ENCODE measurements at regions not wholly inside any gene's neighbourhood (a gene's known extent, or its start where the extent isn't known, plus 50 kb on each side); places are given as distances from the start of the nearest gene placed in this dataset.

DNA sequence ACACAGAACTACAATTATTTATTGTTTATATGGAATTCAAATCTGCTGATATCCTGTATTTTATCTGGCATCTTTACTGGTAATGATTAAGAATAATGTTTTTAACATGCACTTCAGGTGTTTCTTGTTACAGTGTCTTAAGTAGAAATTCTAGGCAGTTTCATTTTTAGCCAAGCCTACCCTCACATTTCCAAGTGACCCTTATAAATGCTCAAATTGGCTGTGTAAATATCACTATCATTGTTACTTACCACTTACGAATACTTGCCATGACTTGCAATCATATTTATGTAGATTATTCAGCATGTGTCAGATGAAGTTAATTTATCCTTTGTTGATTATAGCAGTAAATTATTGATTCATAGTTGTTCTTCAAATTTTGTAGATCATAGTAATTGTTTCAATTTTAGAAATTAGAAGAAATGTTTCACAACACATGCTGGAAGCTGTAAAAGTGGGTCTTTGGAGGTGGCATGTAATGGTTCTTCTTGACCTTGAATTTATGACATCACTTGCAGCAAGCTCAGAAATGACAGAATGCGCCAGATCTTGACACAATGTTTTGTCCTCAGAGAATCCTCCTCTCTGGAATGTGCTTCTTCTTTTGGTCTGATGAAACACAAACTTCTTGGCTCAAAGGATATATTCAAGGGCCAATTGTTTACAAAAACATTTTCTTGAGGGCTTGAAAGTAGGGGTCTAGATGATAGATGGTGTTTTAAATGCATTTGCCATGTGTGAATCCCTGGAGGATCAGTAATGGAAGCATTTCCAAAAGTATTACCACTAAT lies 471.8 kb downstream of the COL12A1 start (continued):
- TF ChIP-seq, protein P1, sequence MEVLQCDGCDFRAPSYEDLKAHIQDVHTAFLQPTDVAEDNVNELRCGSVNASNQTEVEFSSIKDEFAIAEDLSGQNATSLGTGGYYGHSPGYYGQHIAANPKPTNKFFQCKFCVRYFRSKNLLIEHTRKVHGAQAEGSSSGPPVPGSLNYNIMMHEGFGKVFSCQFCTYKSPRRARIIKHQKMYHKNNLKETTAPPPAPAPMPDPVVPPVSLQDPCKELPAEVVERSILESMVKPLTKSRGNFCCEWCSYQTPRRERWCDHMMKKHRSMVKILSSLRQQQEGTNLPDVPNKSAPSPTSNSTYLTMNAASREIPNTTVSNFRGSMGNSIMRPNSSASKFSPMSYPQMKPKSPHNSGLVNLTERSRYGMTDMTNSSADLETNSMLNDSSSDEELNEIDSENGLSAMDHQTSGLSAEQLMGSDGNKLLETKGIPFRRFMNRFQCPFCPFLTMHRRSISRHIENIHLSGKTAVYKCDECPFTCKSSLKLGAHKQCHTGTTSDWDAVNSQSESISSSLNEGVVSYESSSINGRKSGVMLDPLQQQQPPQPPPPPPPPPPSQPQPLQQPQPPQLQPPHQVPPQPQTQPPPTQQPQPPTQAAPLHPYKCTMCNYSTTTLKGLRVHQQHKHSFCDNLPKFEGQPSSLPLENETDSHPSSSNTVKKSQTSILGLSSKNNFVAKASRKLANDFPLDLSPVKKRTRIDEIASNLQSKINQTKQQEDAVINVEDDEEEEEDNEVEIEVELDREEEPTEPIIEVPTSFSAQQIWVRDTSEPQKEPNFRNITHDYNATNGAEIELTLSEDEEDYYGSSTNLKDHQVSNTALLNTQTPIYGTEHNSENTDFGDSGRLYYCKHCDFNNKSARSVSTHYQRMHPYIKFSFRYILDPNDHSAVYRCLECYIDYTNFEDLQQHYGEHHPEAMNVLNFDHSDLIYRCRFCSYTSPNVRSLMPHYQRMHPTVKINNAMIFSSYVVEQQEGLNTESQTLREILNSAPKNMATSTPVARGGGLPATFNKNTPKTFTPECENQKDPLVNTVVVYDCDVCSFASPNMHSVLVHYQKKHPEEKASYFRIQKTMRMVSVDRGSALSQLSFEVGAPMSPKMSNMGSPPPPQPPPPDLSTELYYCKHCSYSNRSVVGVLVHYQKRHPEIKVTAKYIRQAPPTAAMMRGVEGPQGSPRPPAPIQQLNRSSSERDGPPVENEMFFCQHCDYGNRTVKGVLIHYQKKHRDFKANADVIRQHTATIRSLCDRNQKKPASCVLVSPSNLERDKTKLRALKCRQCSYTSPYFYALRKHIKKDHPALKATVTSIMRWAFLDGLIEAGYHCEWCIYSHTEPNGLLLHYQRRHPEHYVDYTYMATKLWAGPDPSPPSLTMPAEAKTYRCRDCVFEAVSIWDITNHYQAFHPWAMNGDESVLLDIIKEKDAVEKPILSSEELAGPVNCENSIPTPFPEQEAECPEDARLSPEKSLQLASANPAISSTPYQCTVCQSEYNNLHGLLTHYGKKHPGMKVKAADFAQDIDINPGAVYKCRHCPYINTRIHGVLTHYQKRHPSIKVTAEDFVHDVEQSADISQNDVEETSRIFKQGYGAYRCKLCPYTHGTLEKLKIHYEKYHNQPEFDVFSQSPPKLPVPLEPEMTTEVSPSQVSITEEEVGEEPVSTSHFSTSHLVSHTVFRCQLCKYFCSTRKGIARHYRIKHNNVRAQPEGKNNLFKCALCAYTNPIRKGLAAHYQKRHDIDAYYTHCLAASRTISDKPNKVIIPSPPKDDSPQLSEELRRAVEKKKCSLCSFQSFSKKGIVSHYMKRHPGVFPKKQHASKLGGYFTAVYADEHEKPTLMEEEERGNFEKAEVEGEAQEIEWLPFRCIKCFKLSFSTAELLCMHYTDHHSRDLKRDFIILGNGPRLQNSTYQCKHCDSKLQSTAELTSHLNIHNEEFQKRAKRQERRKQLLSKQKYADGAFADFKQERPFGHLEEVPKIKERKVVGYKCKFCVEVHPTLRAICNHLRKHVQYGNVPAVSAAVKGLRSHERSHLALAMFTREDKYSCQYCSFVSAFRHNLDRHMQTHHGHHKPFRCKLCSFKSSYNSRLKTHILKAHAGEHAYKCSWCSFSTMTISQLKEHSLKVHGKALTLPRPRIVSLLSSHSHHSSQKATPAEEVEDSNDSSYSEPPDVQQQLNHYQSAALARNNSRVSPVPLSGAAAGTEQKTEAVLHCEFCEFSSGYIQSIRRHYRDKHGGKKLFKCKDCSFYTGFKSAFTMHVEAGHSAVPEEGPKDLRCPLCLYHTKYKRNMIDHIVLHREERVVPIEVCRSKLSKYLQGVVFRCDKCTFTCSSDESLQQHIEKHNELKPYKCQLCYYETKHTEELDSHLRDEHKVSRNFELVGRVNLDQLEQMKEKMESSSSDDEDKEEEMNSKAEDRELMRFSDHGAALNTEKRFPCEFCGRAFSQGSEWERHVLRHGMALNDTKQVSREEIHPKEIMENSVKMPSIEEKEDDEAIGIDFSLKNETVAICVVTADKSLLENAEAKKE (CRISPR knock-in tag; IDR thresholded peaks at IDR 0.05) = no peak
- TF ChIP-seq ZNF114 (CRISPR knock-in tag; IDR thresholded peaks at IDR 0.05) (no peak), JUNB (IDR thresholded peaks at IDR 0.05; ENCODE audit: unreplicated experiment) (no peak), REST (IDR thresholded peaks at IDR 0.05; ENCODE audit: unreplicated experiment) (no peak), NANOG (IDR thresholded peaks at IDR 0.05; ENCODE audit: borderline replicate concordance) (no peak), EZH2 (IDR thresholded peaks at IDR 0.05; ENCODE audit: low read depth, unreplicated experiment) (no peak), ZNF331 (CRISPR knock-in tag; IDR thresholded peaks at IDR 0.05; ENCODE audit: low read depth) (no peak), CTCF (conservative IDR thresholded peaks at IDR 0.05; ENCODE audit: low read depth in 2 of 2) (no peak)

All from GM23338 (cell line).